ENCODE measurements at regions not wholly inside any gene's neighbourhood (a gene's known extent, or its start where the extent isn't known, plus 50 kb on each side); places are given as distances from the start of the nearest gene placed in this dataset.
A peak's percentile ranks its signal among the peaks of the same experiment; 100 is the strongest.

DNA sequence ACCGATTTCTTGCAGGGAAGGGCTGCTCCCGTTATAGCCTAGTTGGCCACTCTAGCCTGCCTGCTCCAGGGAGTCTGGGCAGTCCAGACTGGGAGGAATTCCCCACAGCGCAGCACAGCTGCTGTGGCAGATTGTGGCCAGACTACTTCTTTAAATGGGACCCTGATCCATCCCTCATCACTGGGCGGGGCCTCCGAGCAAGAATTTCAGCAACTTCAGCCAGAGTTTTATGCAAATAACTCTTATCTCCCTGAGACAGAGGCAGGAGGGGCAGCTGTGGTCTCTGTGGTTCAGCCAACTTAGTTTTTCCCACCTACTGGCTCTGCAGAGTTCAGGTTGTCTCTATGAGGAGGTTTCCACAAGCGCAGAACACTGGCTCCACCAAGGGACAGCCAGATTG lies 1583.2 kb downstream of the SUCLG1 start:
- no peak for DNase-seq (ENCODE audit: low read depth)
- no peak overlapping the region for H3K4me3 ChIP-seq (ENCODE audit: low read length)
- TF ChIP-seq, protein P1, sequence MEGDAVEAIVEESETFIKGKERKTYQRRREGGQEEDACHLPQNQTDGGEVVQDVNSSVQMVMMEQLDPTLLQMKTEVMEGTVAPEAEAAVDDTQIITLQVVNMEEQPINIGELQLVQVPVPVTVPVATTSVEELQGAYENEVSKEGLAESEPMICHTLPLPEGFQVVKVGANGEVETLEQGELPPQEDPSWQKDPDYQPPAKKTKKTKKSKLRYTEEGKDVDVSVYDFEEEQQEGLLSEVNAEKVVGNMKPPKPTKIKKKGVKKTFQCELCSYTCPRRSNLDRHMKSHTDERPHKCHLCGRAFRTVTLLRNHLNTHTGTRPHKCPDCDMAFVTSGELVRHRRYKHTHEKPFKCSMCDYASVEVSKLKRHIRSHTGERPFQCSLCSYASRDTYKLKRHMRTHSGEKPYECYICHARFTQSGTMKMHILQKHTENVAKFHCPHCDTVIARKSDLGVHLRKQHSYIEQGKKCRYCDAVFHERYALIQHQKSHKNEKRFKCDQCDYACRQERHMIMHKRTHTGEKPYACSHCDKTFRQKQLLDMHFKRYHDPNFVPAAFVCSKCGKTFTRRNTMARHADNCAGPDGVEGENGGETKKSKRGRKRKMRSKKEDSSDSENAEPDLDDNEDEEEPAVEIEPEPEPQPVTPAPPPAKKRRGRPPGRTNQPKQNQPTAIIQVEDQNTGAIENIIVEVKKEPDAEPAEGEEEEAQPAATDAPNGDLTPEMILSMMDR (conservative IDR thresholded peaks at IDR 0.05; ENCODE audit: low read depth, low read length), result no peak

DNA sequence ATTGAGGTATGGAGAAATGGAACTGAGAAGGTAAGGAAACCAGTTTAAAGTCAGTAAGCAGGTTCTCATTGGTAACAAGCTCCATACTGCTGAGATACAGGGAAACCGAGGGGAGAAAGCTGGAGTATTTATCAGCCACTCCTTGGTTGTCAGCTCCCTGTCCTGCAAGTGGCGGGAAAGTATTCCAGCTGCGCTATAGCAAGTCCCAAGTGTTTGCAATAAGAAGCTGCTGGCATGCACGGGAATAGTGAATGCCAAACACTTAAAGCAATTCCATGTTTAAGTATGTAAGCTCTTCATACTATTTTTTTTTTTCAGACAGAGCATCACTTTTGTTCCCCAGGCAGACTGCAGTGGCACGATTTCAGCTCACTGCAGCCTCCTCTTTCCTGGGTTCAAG lies 1601.1 kb downstream of the SUCLG1 start:
- TF ChIP-seq, protein P1 (conservative IDR thresholded peaks at IDR 0.05; ENCODE audit: low read depth, low read length), result no peak
- DNase-seq (ENCODE audit: low read depth), result no peak
- H3K4me3 ChIP-seq (ENCODE audit: low read length), result no peak overlapping the region

DNA sequence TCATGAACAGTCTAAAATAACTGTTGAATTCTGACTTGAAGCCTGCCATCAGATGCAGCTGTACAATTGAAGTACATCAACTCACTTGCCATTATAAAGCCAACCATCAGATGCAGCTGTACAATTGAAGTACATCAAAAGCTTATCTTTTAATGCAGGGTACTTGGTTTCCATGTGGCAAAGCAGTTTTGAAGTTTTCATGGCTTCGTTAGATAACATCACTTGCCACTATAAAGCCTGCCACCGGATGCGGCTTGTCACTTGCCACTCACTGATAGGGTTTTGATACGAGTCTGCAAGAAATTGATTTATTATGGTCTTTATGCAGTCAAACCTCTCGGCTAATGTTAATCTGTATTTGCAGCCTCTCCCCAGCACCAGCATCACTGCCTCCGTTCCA lies 1605.8 kb downstream of the SUCLG1 start:
- TF ChIP-seq, protein P1 (conservative IDR thresholded peaks at IDR 0.05; ENCODE audit: low read depth, low read length), result no peak

DNA sequence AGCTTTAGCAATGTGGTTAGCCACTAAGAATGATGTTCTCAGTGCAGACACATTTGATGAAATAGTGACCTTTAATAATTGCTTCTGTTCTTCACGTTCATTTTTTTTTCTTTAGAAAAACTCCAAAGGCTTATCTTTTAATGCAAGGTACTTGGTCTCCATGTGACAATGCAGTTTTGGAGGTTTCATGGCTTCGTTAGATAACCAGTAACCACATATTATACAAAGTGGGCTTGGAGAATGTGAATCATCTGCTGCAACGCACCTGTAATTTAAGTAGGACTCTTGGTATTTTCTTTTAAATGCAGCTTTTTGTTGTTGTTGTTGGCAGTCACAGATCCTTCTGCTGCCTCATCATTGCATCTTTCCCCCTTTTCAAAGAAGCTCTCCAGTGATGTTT lies 1606.3 kb downstream of the SUCLG1 start:
- no peak overlapping the region for H3K4me3 ChIP-seq (ENCODE audit: low read length)
- TF ChIP-seq, protein P1 (conservative IDR thresholded peaks at IDR 0.05; ENCODE audit: low read depth, low read length), result no peak
- DNase-seq (ENCODE audit: low read depth), result no peak

More for the DNA sequence above, 1605.8 kb downstream of the SUCLG1 start:
- no peak overlapping the region for H3K4me3 ChIP-seq (ENCODE audit: low read length)
- no peak for DNase-seq (ENCODE audit: low read depth)

DNA sequence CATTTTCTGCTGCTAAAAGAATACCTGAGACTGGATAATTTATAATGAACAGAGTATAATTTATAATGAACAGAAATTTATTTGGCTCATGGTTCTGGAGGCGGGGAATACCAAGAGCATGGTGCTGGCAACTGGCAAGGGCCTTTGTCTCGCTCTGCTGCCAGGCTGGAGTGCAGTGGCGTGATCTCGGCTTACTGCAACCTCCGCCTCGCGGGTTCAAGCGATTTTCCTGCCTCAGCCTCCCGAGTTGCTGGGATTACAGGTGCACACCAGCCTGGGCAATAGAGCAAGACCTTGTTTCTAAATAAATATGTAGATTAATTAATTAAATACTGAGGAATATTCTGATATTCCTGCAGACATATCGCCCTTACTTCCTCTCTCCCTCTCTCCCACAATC lies 1610.8 kb downstream of the SUCLG1 start:
- TF ChIP-seq, protein P1 (conservative IDR thresholded peaks at IDR 0.05; ENCODE audit: low read depth, low read length), result no peak
- H3K4me3 ChIP-seq (ENCODE audit: low read length), result no peak overlapping the region
- DNase-seq (ENCODE audit: low read depth), result no peak

DNA sequence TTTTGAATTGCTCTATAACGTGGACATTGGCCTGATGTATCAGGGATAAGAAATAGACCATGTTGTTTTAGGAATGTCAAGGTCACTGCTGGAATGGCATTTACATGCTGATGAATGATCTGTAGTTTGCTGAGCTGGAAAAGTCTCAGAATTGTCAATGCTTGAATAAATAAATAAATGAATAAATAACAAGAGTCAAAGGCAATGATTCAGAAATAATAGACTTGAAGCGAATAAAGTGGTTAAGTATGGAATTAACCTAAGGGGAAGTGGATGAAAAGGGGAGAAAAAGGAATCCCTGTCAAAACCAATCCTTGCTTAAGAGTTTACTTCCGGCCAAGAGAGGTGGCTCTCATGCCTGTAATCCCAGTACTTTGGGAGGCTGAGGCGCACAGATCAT lies 1620.0 kb downstream of the SUCLG1 start:
- no peak overlapping the region for H3K4me3 ChIP-seq (ENCODE audit: low read length)
- TF ChIP-seq, protein P1 (conservative IDR thresholded peaks at IDR 0.05; ENCODE audit: low read depth, low read length), result no peak
- no peak for DNase-seq (ENCODE audit: low read depth)

DNA sequence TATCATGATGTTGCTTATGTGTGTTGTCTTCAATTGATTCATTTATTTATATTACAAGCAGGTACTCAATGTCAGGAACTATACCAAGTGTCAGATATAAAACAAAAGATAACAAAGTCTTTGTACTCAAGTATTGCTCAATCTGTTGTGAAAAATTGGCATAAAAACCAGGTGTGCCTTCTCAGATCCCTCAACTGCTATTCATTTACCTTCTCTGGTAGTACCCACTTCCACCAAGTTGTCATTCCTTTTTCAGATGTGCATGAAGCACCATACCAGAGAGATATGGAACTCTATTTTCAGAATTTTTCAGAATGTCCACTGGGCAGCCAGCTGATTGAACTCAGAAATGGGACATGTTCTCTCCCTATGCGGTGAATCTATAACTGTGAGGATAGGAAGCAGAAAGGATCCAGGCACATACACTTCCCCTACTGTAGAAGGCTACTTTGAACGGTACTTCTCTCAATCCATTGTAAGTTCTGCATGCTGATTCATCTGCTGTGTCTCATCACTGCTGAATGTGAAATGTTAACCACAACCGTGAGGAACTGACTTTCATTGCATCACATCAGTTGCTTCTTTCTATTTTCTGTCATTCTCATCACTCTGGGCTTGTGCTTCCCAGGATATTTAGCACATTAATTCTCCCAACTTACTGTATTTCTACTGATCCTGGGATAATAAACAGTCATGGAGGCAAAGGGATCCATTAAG lies 1621.3 kb downstream of the SUCLG1 start:
- no peak overlapping the region for H3K4me3 ChIP-seq (ENCODE audit: low read length)
- TF ChIP-seq, protein P1 (conservative IDR thresholded peaks at IDR 0.05; ENCODE audit: low read depth, low read length), result no peak
- DNase-seq (ENCODE audit: low read depth), result peak; percentile 29
